Caco-2 (cell line): ENCODE measurements at regions not wholly inside any gene's neighbourhood (a gene's known extent, or its start where the extent isn't known, plus 50 kb on each side); places are given as distances from the start of the nearest gene placed in this dataset.

Experiments used
- BruUV-seq: library from RNA; stranded (reverse); fragments of 400-500 nt; replicated peaks from 2 replicates; lab custom pipeline; 2021; lab: Mats Ljungman, UMichigan
- CTCF ChIA-PET: fragments of 300-600 bp; sonication (Branson Sonifier 250); formaldehyde crosslinking; loops from one replicate; lab custom pipeline; 2022; ENCODE audit warnings: antibody characterized with exemption; lab: Charles Lee
- POLR2A ChIA-PET: fragments of 300-600 bp; sonication (Branson Sonifier 250); formaldehyde crosslinking; loops from one replicate; lab custom pipeline; 2022; ENCODE audit warnings: antibody characterized with exemption; lab: Charles Lee
- DNase-seq, 2 experiments: peaks; one replicate each; pipeline versions ENCODE4 v3.0.0 to v3.0.0-alpha.2; 2020 to 2022
- H3K27me3 ChIP-seq: replicated peaks from 2 replicates; pipeline ENCODE4 v1.6.0; 2011; ENCODE audit warnings: low read length; ENCODE audit not compliant: control insufficient read depth, insufficient read depth
- H3K36me3 ChIP-seq: 2 replicates; pipeline ENCODE4 v1.5.1; 2011; ENCODE audit warnings: low read length; ENCODE audit not compliant: control insufficient read depth, insufficient read depth
- H3K4me1 ChIP-seq: fragments of 250-450 bp; sonication (Bioruptor Pico); 2 replicates; pipeline ENCODE4 v1.5.1; 2020; ENCODE audit warnings: mild to moderate bottlenecking
- H3K4me3 ChIP-seq: 2 replicates; pipeline ENCODE4 v1.5.1; 2011; ENCODE audit warnings: low read depth, mild to moderate bottlenecking, control low read depth, low read length
- H3K9me3 ChIP-seq: fragments of 250-450 bp; sonication (Bioruptor Pico); 2 replicates; pipeline ENCODE4 v1.5.1; 2020; ENCODE audit warnings: mild to moderate bottlenecking, moderate library complexity
- H3K27ac Mint-ChIP-seq: one replicate; pipeline ENCODE4 v1.8.0; 2022; ENCODE audit warnings: mixed read lengths; ENCODE audit not compliant: unreplicated experiment
- H3K27me3 Mint-ChIP-seq: one replicate; pipeline ENCODE4 v1.8.0; 2022; ENCODE audit warnings: mixed read lengths; ENCODE audit not compliant: insufficient read depth, unreplicated experiment
- H3K36me3 Mint-ChIP-seq: one replicate; pipeline ENCODE4 v1.8.0; 2022; ENCODE audit warnings: mild to moderate bottlenecking, mixed read lengths; ENCODE audit not compliant: insufficient read depth, unreplicated experiment
- H3K4me1 Mint-ChIP-seq: one replicate; pipeline ENCODE4 v1.8.0; 2022; ENCODE audit warnings: low read depth, mixed read lengths; ENCODE audit not compliant: unreplicated experiment
- H3K4me3 Mint-ChIP-seq: one replicate; pipeline ENCODE4 v1.8.0; 2022; ENCODE audit warnings: mild to moderate bottlenecking, moderate library complexity, mixed read lengths; ENCODE audit not compliant: unreplicated experiment
- H3K9me3 Mint-ChIP-seq: one replicate; pipeline ENCODE4 v1.8.0; 2022; ENCODE audit warnings: mixed read lengths; ENCODE audit not compliant: unreplicated experiment
- intact Hi-C: fragments of 100-400 bp; cut with micrococcal nuclease; formaldehyde crosslinking; loops from one replicate; pipeline ENCODE4 v1.10.0; 2022; ENCODE audit not compliant: unreplicated experiment
- TF ChIP-seq, protein P1 (sequence below), 2 experiments: fragments of 200-600 bp in 1 of 2; IDR thresholded peaks; 1 replicate in 1 of 2; 2 replicates in 1 of 2; pipeline versions ENCODE4 v1.5.1 to v1.8.0; 2011 to 2022; ENCODE audit warnings: antibody characterized with exemption in 1 of 2, control low read depth in 1 of 2, inconsistent platforms in 1 of 2, low read depth in 1 of 2, low read length in 1 of 2, mild to moderate bottlenecking in 1 of 2, moderate library complexity in 1 of 2; ENCODE audit not compliant: insufficient read depth in 1 of 2, severe bottlenecking in 1 of 2, unreplicated experiment in 1 of 2

DNA sequence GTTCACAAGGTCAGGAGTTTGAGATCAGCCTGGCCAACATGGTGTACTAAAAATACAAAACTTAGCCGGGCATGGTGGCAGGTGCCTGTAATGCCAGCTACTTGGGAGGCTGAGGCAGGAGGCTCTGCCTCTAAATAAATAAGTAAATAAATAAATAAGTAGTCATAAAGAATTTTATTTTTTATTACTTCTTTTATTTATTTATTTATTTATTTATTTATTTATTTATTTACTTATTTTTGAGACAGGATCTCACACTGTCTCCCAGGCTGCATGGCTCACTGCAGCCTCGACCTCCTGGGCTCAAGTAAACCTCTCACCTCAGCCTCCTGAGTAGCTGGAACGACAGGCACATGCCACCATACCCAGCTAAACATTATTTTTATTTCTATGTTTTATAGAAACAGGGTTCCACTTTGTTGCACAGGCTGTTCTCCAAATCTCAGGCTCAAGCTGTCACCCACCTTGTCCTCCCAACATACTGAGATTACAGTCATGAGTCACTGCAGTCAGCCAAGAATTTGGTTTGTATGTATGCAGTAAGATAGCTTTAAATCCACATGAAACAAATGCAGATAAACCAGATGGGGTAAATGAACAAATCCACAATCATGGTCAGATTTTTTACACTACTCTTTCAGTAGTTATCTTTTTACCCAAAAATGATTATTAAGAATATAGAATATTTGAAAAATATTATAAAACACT is 523.3 kb upstream of the RGS18 start:
- no peaks in the 10 kb centered on the region for H3K9me3 Mint-ChIP-seq

DNA sequence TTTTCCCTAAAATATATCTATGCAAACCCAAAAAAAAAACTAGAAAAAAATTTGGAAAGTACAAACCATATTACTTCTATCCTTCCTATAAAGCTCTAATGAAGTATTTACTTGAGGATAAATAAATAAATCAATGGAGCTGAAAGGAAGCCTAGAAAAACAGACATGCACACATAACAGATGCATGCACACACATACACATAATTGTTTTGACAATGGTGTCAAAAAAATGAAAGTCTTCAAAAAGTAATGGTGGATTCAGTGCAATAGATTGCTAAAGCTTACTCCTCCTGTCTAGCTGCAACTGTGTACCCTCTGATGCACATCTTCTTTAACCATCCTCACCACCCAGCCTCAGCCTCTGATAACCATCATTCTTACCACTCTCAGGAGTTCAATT is 521.9 kb upstream of the RGS18 start:
- no peak overlapping the region for H3K4me3 Mint-ChIP-seq
- H3K36me3 Mint-ChIP-seq = no peaks in the 10 kb centered on the region
- H3K36me3 ChIP-seq = no peaks in the 10 kb centered on the region
- CTCF ChIA-PET = no interaction called here
- TF ChIP-seq, protein P1, sequence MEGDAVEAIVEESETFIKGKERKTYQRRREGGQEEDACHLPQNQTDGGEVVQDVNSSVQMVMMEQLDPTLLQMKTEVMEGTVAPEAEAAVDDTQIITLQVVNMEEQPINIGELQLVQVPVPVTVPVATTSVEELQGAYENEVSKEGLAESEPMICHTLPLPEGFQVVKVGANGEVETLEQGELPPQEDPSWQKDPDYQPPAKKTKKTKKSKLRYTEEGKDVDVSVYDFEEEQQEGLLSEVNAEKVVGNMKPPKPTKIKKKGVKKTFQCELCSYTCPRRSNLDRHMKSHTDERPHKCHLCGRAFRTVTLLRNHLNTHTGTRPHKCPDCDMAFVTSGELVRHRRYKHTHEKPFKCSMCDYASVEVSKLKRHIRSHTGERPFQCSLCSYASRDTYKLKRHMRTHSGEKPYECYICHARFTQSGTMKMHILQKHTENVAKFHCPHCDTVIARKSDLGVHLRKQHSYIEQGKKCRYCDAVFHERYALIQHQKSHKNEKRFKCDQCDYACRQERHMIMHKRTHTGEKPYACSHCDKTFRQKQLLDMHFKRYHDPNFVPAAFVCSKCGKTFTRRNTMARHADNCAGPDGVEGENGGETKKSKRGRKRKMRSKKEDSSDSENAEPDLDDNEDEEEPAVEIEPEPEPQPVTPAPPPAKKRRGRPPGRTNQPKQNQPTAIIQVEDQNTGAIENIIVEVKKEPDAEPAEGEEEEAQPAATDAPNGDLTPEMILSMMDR (IDR thresholded peaks at IDR 0.05; ENCODE audit: insufficient read depth in 1 of 2, low read depth in 1 of 2, low read length in 1 of 2, severe bottlenecking in 1 of 2, unreplicated experiment in 1 of 2) = no peak
- no peak overlapping the region for H3K27ac Mint-ChIP-seq
- no peaks in the 10 kb centered on the region for H3K4me1 ChIP-seq
- H3K9me3 Mint-ChIP-seq = no peaks in the 10 kb centered on the region
- H3K4me3 ChIP-seq = no peak overlapping the region
- no peak for DNase-seq
- no peaks in the 10 kb centered on the region for H3K27me3 Mint-ChIP-seq
- POLR2A ChIA-PET = no interaction called here
- intact Hi-C loops = no loop called here
- BruUV-seq = no TSS peak
- no peaks in the 10 kb centered on the region for H3K9me3 ChIP-seq
- no peaks in the 10 kb centered on the region for H3K4me1 Mint-ChIP-seq
- no peaks in the 10 kb centered on the region for H3K27me3 ChIP-seq

More for the DNA sequence above, 523.3 kb upstream of the RGS18 start:
- H3K4me1 ChIP-seq = no peaks in the 10 kb centered on the region
- no peaks in the 10 kb centered on the region for H3K36me3 Mint-ChIP-seq
- no peaks in the 10 kb centered on the region for H3K4me1 Mint-ChIP-seq
- H3K36me3 ChIP-seq = no peaks in the 10 kb centered on the region
- DNase-seq = no peak
- TF ChIP-seq, protein P1 (IDR thresholded peaks at IDR 0.05; ENCODE audit: insufficient read depth in 1 of 2, low read depth in 1 of 2, low read length in 1 of 2, severe bottlenecking in 1 of 2, unreplicated experiment in 1 of 2) = no peak
- no peak overlapping the region for H3K4me3 Mint-ChIP-seq
- H3K4me3 ChIP-seq = no peak overlapping the region
- no peak overlapping the region for H3K27ac Mint-ChIP-seq
- no peaks in the 10 kb centered on the region for H3K27me3 ChIP-seq
- no peaks in the 10 kb centered on the region for H3K27me3 Mint-ChIP-seq
- ChIA-PET POLR2A (no interaction called here), CTCF (no interaction called here)
- intact Hi-C loops = no loop called here
- BruUV-seq = no TSS peak
- H3K9me3 ChIP-seq = peaks cover 5% of the 10 kb centered on the region; the same call in 1 of the 2 replicates

DNA sequence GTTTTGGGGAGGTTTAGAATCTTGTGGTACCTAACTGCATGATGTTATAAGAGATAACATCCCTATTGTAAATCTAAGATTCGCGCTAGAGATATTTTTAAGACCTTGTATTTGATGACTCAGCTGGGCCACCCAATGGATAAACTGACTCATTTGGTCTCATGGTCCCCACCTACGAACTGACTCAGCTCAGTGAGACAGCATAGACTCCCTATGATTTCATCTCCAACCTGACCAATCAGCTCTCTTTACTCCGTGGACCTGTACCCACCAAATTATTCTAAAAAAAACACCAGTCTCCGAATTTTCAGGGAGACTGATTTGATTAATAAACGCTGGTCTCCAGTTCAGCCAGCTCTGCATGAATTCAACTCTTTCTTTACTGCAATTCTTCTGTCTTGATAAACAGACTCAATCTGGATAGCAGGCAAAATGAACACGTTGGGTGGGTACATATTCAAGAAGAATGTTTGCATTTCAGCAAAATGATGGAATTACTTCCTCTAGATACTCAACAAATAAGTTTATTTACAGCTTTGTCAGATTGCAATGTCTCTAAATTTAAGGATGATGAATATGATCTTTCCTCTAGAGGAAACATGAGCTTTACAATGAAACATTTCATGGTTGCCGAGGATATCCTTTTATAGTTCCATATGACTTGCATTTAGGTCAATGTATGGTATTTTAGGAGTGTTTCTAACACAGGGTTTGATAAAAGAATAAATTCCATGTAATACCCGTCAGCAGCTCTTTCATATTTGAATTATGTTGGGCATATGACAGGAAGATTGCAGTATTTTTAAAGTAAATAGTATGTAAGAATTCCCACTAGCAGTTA is 516.6 kb upstream of the RGS18 start:
- Mint-ChIP-seq H3K27ac (no peak overlapping the region), H3K4me3 (no peak overlapping the region), H3K36me3 (no peaks in the 10 kb centered on the region), H3K9me3 (no peaks in the 10 kb centered on the region), H3K4me1 (no peaks in the 10 kb centered on the region), H3K27me3 (no peaks in the 10 kb centered on the region)
- intact Hi-C loops = no loop called here
- BruUV-seq = no TSS peak
- no peaks in the 10 kb centered on the region for H3K27me3 ChIP-seq
- no peak overlapping the region for H3K4me3 ChIP-seq
- no peak for DNase-seq
- H3K36me3 ChIP-seq = no peaks in the 10 kb centered on the region
- ChIA-PET POLR2A (no interaction called here), CTCF (no interaction called here)
- no peaks in the 10 kb centered on the region for H3K4me1 ChIP-seq
- TF ChIP-seq, protein P1 (IDR thresholded peaks at IDR 0.05; ENCODE audit: insufficient read depth in 1 of 2, low read depth in 1 of 2, low read length in 1 of 2, severe bottlenecking in 1 of 2, unreplicated experiment in 1 of 2) = no peak
- no peaks in the 10 kb centered on the region for H3K9me3 ChIP-seq
